IMR-90 (cell line): ENCODE measurements at regions not wholly inside any gene's neighbourhood (a gene's known extent, or its start where the extent isn't known, plus 50 kb on each side); places are given as distances from the start of the nearest gene placed in this dataset.

Experiments used
- ATAC-seq: fragments of 200-7000 bp; cut with Tn5 transposase; 2 replicates; pipeline ENCODE4 v1.9.1; 2020; ENCODE audit warnings: low read depth, mild to moderate bottlenecking, moderate library complexity
- BruUV-seq: library from RNA; stranded (reverse); fragments of 400-500 nt; replicated peaks from 2 replicates; lab custom pipeline; 2021; lab: Mats Ljungman, UMichigan
- CTCF ChIA-PET: fragments of 300-600 bp; formaldehyde crosslinking; extraction: SDS; loops from one replicate; lab custom pipeline; 2021; ENCODE audit warnings: antibody characterized with exemption; lab: Yijun Ruan, JAX
- POLR2A ChIA-PET: fragments of 300-600 bp; sonication (Branson Sonifier 250); formaldehyde crosslinking; loops from one replicate; lab custom pipeline; 2022; ENCODE audit warnings: antibody characterized with exemption; ENCODE audit not compliant: unreplicated experiment; lab: Charles Lee
- DNase-seq: peaks from one replicate; pipeline ENCODE4 v3.0.0; 2013
- H2AFZ ChIP-seq: replicated peaks from 2 replicates; pipeline ENCODE3; 2013; ENCODE audit warnings: low read length, mild to moderate bottlenecking; ENCODE audit not compliant: poor library complexity
- H2AK5ac ChIP-seq: 2 replicates; pipeline ENCODE4 v1.6.1; 2013; ENCODE audit warnings: low read depth, low read length, inconsistent platforms
- H2AK9ac ChIP-seq: replicated peaks from 2 replicates; pipeline ENCODE3; 2013; ENCODE audit warnings: mild to moderate bottlenecking, low read depth, low read length, moderate library complexity; ENCODE audit not compliant: poor library complexity
- H2BK120ac ChIP-seq: 2 replicates; pipeline ENCODE4 v1.6.1; 2013; ENCODE audit warnings: low read depth, low read length, inconsistent platforms
- H2BK15ac ChIP-seq: 3 replicates; pipeline ENCODE4 v1.6.1; 2013; ENCODE audit warnings: low read depth, low read length, inconsistent platforms
- H2BK20ac ChIP-seq: 2 replicates; pipeline ENCODE4 v1.6.1; 2013; ENCODE audit warnings: low read depth, mild to moderate bottlenecking, inconsistent platforms, low read length, moderate library complexity
- H2BK5ac ChIP-seq: 2 replicates; pipeline ENCODE4 v1.6.1; 2013; ENCODE audit warnings: mild to moderate bottlenecking, low read depth, low read length, inconsistent platforms; ENCODE audit not compliant: poor library complexity, severe bottlenecking
- H3K14ac ChIP-seq: replicated peaks from 2 replicates; pipeline ENCODE4 v1.6.1; 2013; ENCODE audit warnings: low read depth, low read length, inconsistent platforms
- H3K18ac ChIP-seq: 2 replicates; pipeline ENCODE4 v1.6.1; 2013; ENCODE audit warnings: low read depth, low read length, control low read depth
- H3K23ac ChIP-seq: 2 replicates; pipeline ENCODE4 v1.6.1; 2013; ENCODE audit warnings: low read depth, low read length, inconsistent platforms
- H3K27ac ChIP-seq: 2 replicates; pipeline ENCODE4 v1.5.1; 2013; ENCODE audit warnings: mild to moderate bottlenecking, control low read depth, low read length; ENCODE audit not compliant: insufficient read depth
- H3K27me3 ChIP-seq: 2 replicates; pipeline ENCODE4 v1.6.1; 2013; ENCODE audit warnings: low read length; ENCODE audit not compliant: control insufficient read depth, insufficient read depth
- H3K36me3 ChIP-seq: 2 replicates; pipeline ENCODE4 v1.6.1; 2013; ENCODE audit warnings: low read length, mixed read lengths; ENCODE audit not compliant: control insufficient read depth, insufficient read depth
- H3K4ac ChIP-seq: 2 replicates; pipeline ENCODE4 v1.6.1; 2013; ENCODE audit warnings: low read depth, low read length, inconsistent platforms
- H3K4me1 ChIP-seq: 2 replicates; pipeline ENCODE4 v1.6.1; 2013; ENCODE audit warnings: low read length, mixed read lengths; ENCODE audit not compliant: control insufficient read depth, insufficient read depth
- H3K4me2 ChIP-seq: 2 replicates; pipeline ENCODE4 v1.6.1; 2013; ENCODE audit warnings: low read depth, mild to moderate bottlenecking, control low read depth, low read length, moderate library complexity
- H3K4me3 ChIP-seq: 2 replicates; pipeline ENCODE4 v1.5.1; 2013; ENCODE audit warnings: low read depth, mild to moderate bottlenecking, control low read depth, low read length, moderate library complexity; ENCODE audit not compliant: insufficient read depth
- H3K56ac ChIP-seq: 2 replicates; pipeline ENCODE4 v1.6.1; 2013; ENCODE audit warnings: low read length, inconsistent platforms; ENCODE audit not compliant: insufficient read depth; ENCODE audit errors: extremely low read depth
- H3K79me1 ChIP-seq, 2 experiments: 2 replicates each; pipeline ENCODE4 v1.6.1; 2013; ENCODE audit warnings: low read length in 2 of 2, inconsistent platforms in 1 of 2, low read depth in 1 of 2
- H3K9ac ChIP-seq: 2 replicates; pipeline ENCODE4 v1.6.1; 2013; ENCODE audit warnings: low read depth, low read length, control low read depth
- H3K9me1 ChIP-seq: 2 replicates; pipeline ENCODE4 v1.6.1; 2013; ENCODE audit warnings: low read length, inconsistent platforms; ENCODE audit not compliant: insufficient read depth
- H3K9me3 ChIP-seq: 2 replicates; pipeline ENCODE4 v1.6.1; 2013; ENCODE audit warnings: low read length; ENCODE audit not compliant: control insufficient read depth, insufficient read depth
- H4K20me1 ChIP-seq: 2 replicates; pipeline ENCODE4 v1.6.1; 2013; ENCODE audit warnings: low read length, inconsistent platforms; ENCODE audit not compliant: insufficient read depth
- H4K5ac ChIP-seq: 2 replicates; pipeline ENCODE4 v1.6.1; 2013; ENCODE audit warnings: mild to moderate bottlenecking, low read depth, low read length, control low read depth
- H4K8ac ChIP-seq, 2 experiments: 2 replicates each; pipeline ENCODE4 v1.6.1; 2013; ENCODE audit warnings: low read depth in 2 of 2, low read length in 2 of 2, control low read depth in 1 of 2, inconsistent platforms in 1 of 2
- H4K91ac ChIP-seq: 2 replicates; pipeline ENCODE4 v1.6.1; 2013; ENCODE audit warnings: low read depth, low read length, inconsistent platforms; ENCODE audit not compliant: insufficient read depth
- BHLHE40 ChIP-seq: fragments of 150-350 bp; IDR thresholded peaks from 2 replicates; pipeline ENCODE4 v1.6.1; 2016; ENCODE audit warnings: mild to moderate bottlenecking, low read depth, low read length
- CEBPB ChIP-seq: IDR thresholded peaks from 2 replicates; pipeline ENCODE4 v1.6.1; 2012; ENCODE audit warnings: low read depth, low read length, improper control_type of control experiment
- CHD1 ChIP-seq: IDR thresholded peaks from 2 replicates; pipeline ENCODE4 v1.6.1; 2012; ENCODE audit warnings: low read depth, low read length, improper control_type of control experiment
- FOS ChIP-seq: fragments of 150-350 bp; IDR thresholded peaks from 2 replicates; pipeline ENCODE4 v1.6.1; 2016; ENCODE audit warnings: low read depth, low read length
- MAFK ChIP-seq: IDR thresholded peaks from 2 replicates; pipeline ENCODE4 v1.6.1; 2012; ENCODE audit warnings: low read depth, low read length, improper control_type of control experiment
- MAZ ChIP-seq: IDR thresholded peaks from 2 replicates; pipeline ENCODE4 v1.6.1; 2012; ENCODE audit warnings: low read depth, mild to moderate bottlenecking, low read length, improper control_type of control experiment, moderate library complexity, borderline replicate concordance
- MXI1 ChIP-seq: IDR thresholded peaks from 2 replicates; pipeline ENCODE4 v1.6.1; 2012; ENCODE audit warnings: low read depth, mild to moderate bottlenecking, low read length, moderate library complexity, borderline replicate concordance
- NFE2L2 ChIP-seq: fragments of 150-350 bp; IDR thresholded peaks from 2 replicates; pipeline ENCODE4 v1.6.1; 2016; ENCODE audit warnings: low read depth, mild to moderate bottlenecking, low read length
- RCOR1 ChIP-seq: IDR thresholded peaks from 2 replicates; pipeline ENCODE4 v1.6.1; 2012; ENCODE audit warnings: mild to moderate bottlenecking, low read length, improper control_type of control experiment; ENCODE audit not compliant: insufficient replicate concordance
- WGBS, 2 experiments: methylation state at CpG; one replicate each; pipeline versions ENCODE4 v1.1.5 to v1.1.7; 2013; ENCODE audit warnings: missing lambda C conversion rate in 2 of 2; ENCODE audit not compliant: insufficient read length in 1 of 2; ENCODE audit errors: extremely low coverage in 2 of 2; 5-methylcytosine and 5-hydroxymethylcytosine counted together
- dilution Hi-C: fragments of 300-500 bp; cut with HindIII; formaldehyde crosslinking; loops from one replicate; pipeline ENCODE4 v1.14.3; 2018; ENCODE audit warnings: low sequenced_read_pairs; ENCODE audit not compliant: unreplicated experiment
- in situ Hi-C: fragments of 300-500 bp; cut with MboI; formaldehyde crosslinking; loops from 3 replicates; pipeline ENCODE4 v1.14.3; 2019; ENCODE audit warnings: low sequenced_read_pairs, inconsistent platforms, mixed read lengths
- intact Hi-C: fragments of 100-400 bp; cut with micrococcal nuclease; formaldehyde crosslinking; loops from 2 replicates; pipeline ENCODE4 v1.10.0; 2022
- TF ChIP-seq, protein P1 (sequence below): fragments of 150-350 bp; IDR thresholded peaks from 2 replicates; pipeline ENCODE4 v1.6.1; 2017; ENCODE audit warnings: mild to moderate bottlenecking, antibody characterized with exemption, low read length, low read depth

DNA sequence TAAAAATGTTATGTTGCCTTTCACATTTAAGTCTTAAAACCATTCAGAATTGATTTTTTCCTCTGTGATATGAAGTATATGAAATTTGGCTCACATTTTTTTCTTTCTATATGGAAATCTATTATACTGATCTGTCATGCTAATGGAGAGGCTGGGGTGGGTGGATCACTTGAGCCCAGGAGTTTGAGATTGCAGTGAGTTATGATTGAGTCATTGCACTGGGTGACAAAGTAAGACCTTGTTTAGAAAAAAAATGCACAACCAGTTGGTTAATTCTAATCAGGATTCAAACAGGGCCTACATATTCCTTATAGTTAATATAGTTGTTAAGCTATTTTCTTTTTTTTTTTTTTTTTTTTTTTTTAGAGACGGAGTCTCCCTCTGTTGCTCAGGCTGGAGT is 230.5 kb downstream of the MFSD1 start:
- Histone ChIP-seq H2BK15ac (no peak overlapping the region), H2BK5ac (no peak overlapping the region), H4K8ac (no peak overlapping the region), H3K4me2 (no peak overlapping the region), H3K27me3 (no peaks in the 10 kb centered on the region), H2AK5ac (no peak overlapping the region), H3K4me3 (no peak overlapping the region), H2AFZ (no peak overlapping the region), H2BK20ac (no peak overlapping the region), H3K9me1 (no peaks in the 10 kb centered on the region), H3K4ac (no peak overlapping the region), H3K9me3 (no peaks in the 10 kb centered on the region), H2BK120ac (no peak overlapping the region), H4K20me1 (no peaks in the 10 kb centered on the region), H3K36me3 (no peaks in the 10 kb centered on the region), H3K4me1 (no peaks in the 10 kb centered on the region), H3K79me1 (no peaks in the 10 kb centered on the region), H3K9ac (no peak overlapping the region), H3K18ac (no peak overlapping the region), H3K27ac (no peak overlapping the region), H2AK9ac (no peak overlapping the region), H3K23ac (no peak overlapping the region), H4K5ac (no peak overlapping the region), H4K91ac (no peak overlapping the region), H3K56ac (no peak overlapping the region), H3K14ac (no peak overlapping the region)
- TF ChIP-seq, protein P1, sequence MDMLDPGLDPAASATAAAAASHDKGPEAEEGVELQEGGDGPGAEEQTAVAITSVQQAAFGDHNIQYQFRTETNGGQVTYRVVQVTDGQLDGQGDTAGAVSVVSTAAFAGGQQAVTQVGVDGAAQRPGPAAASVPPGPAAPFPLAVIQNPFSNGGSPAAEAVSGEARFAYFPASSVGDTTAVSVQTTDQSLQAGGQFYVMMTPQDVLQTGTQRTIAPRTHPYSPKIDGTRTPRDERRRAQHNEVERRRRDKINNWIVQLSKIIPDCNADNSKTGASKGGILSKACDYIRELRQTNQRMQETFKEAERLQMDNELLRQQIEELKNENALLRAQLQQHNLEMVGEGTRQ: no peak
- TF ChIP-seq CEBPB (no peak), NFE2L2 (no peak), RCOR1 (no peak), FOS (no peak), BHLHE40 (no peak), CHD1 (no peak), MXI1 (no peak), MAZ (no peak), MAFK (no peak)
- ATAC-seq: no peak
- no peak for DNase-seq
- no TSS peak for BruUV-seq
- no CpG with 5 or more reads among the region's 1 CpG for WGBS, 2 experiments
- POLR2A ChIA-PET: no interaction called here
- in situ Hi-C loops (no loop called here), intact Hi-C loops (no loop called here), dilution Hi-C loops (no loop called here)
- CTCF ChIA-PET: no interaction called here
